ENCODE measurements at regions not wholly inside any gene's neighbourhood (a gene's known extent, or its start where the extent isn't known, plus 50 kb on each side); places are given as distances from the start of the nearest gene placed in this dataset.

DNA sequence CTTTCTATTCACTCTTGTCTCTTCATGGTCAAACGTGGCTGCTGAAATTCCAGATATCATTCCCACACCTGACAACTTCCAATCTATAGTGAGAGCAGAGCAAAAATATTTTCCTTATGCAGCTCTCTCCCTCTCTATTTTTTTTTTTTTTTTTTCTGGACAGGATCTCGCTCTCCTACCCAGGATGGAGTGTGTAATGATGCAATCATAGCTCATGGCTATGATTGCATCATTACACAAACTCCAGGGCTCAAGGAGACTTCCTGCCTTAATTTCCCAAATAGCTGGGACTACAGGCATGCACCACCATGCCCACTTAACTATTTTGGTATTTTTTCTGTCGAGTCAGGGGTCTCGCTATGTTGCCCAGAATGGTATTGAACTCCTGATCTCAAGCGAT, 1398.9 kb downstream of the AACS start:
- no peak for TF ChIP-seq CTCF (IDR thresholded peaks at IDR 0.05; ENCODE audit: low read depth, low read length)
- DNase-seq (ENCODE audit: low read depth in 1 of 2, low spot score in 1 of 2): peak in 1 of 2 donors; percentile 18
- Histone ChIP-seq H3K9me3 (ENCODE audit: low read depth) (no peaks in the 10 kb centered on the region), H3K36me3 (no peaks in the 10 kb centered on the region), H3K27ac (no peak overlapping the region), H3K4me1 (ENCODE audit: low read depth) (no peaks in the 10 kb centered on the region), H3K4me3 (no peak overlapping the region), H3K27me3 (no peaks in the 10 kb centered on the region)

DNA sequence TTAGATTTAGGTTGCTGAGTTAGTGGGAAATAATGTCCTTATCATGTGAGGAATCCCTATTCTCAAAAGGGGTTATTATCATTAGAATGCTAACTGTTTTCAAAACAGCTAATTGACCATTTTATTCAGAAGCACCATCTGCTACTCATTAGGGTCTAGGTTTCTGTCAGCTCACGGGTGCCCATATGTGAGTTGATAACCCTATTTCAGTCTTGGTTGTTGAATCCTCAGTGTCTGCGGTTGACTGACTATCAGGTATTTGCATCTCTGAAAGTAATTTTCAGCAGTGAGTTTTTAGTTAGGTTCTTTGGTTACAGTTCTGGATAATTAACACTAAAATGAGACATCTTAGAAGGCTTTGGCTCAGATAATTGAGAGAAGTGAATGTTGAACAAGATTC, 1404.0 kb downstream of the AACS start:
- Histone ChIP-seq H3K4me3 (no peak overlapping the region), H3K27me3 (no peaks in the 10 kb centered on the region), H3K4me1 (ENCODE audit: low read depth) (no peaks in the 10 kb centered on the region), H3K36me3 (no peaks in the 10 kb centered on the region), H3K9me3 (ENCODE audit: low read depth) (no peaks in the 10 kb centered on the region), H3K27ac (no peak overlapping the region)
- DNase-seq (ENCODE audit: low read depth in 1 of 2, low spot score in 1 of 2): no peak
- TF ChIP-seq CTCF (IDR thresholded peaks at IDR 0.05; ENCODE audit: low read depth, low read length): no peak

DNA sequence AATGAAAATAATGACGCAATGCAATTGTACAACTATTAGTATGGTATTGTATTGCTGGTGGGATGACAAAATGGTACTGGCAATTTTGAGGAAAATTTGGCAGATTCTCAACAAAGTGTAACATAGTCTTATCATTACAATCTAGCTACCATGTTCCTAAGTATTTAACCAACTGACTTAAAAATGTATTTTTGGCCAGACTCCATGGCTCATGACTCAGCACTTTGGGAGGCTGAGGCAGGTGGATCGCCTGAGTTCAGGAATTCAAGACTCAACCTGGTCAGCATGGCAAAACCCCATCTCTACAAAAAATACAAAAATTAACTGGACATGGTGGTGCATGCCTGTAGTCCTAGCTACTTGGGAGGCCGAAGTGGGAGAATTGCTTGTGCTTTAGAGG, 1409.5 kb downstream of the AACS start:
- H3K4me1 ChIP-seq (ENCODE audit: low read depth): no peaks in the 10 kb centered on the region
- H3K4me3 ChIP-seq: no peak overlapping the region
- H3K27me3 ChIP-seq: no peaks in the 10 kb centered on the region
- TF ChIP-seq CTCF (IDR thresholded peaks at IDR 0.05; ENCODE audit: low read depth, low read length): no peak
- H3K27ac ChIP-seq: no peak overlapping the region
- H3K9me3 ChIP-seq (ENCODE audit: low read depth): no peaks in the 10 kb centered on the region
- H3K36me3 ChIP-seq: no peaks in the 10 kb centered on the region
- DNase-seq (ENCODE audit: low read depth in 1 of 2, low spot score in 1 of 2): no peak

DNA sequence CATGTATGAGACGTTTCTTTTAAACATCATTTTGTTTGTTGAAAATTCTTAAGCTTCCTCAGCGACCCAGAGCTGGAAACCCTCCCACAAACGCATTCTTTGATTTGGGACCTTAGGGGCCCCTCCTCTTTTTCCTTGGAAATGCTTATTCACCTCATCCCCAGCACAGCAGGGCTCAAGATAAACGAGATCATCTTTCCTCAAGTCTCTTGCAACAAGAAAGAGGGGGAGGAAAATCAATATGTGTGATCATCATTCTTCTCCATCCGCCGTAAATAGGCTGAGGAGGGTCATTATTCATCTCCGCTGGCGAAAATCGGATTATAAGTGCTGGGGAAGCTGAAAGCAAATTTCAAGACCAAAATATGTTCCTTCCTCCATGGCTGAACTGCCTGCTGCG, 1415.2 kb downstream of the AACS start:
- no peak for DNase-seq (ENCODE audit: low read depth in 1 of 2, low spot score in 1 of 2)
- Histone ChIP-seq H3K36me3 (no peaks in the 10 kb centered on the region), H3K4me3 (no peak overlapping the region), H3K4me1 (ENCODE audit: low read depth) (no peaks in the 10 kb centered on the region), H3K27me3 (no peaks in the 10 kb centered on the region), H3K27ac (no peak overlapping the region), H3K9me3 (ENCODE audit: low read depth) (no peaks in the 10 kb centered on the region)
- TF ChIP-seq CTCF (IDR thresholded peaks at IDR 0.05; ENCODE audit: low read depth, low read length): no peak

DNA sequence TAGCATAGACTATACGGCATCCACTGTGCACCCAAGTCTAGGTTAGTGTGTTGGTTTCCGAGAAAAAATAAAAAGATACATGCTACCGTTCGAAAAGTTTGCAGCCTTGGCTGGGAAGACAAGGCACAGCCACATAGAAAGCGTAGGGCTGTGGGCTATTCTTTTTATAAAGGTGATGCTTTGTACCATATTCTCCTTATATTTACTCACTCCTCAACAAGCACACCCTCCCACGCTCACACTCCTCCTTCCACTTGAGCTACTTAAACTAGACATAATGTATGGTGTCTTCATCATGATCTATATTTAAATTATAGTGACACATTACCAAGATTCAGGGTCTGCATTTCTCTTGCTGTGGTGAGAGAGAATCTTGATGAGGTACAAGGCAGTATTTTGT, 1416.5 kb downstream of the AACS start:
- Histone ChIP-seq H3K4me1 (ENCODE audit: low read depth) (no peaks in the 10 kb centered on the region), H3K4me3 (no peak overlapping the region), H3K27ac (no peak overlapping the region), H3K9me3 (ENCODE audit: low read depth) (no peaks in the 10 kb centered on the region), H3K36me3 (no peaks in the 10 kb centered on the region), H3K27me3 (no peaks in the 10 kb centered on the region)
- DNase-seq (ENCODE audit: low read depth in 1 of 2, low spot score in 1 of 2): no peak
- TF ChIP-seq CTCF (IDR thresholded peaks at IDR 0.05; ENCODE audit: low read depth, low read length): no peak
